B cell (primary cell): ENCODE measurements at regions not wholly inside any gene's neighbourhood (a gene's known extent, or its start where the extent isn't known, plus 50 kb on each side); places are given as distances from the start of the nearest gene placed in this dataset.

ENCODE experiments used
- ATAC-seq: fragments of 200-7000 bp; cut with Tn5 transposase; one replicate; pipeline ENCODE4 v1.10.0; 2021; ENCODE audit warnings: low read depth, mild to moderate bottlenecking, moderate number of reproducible peaks, moderate library complexity
- CTCF ChIA-PET: fragments of 350-600 bp; sonication (Branson Sonifier 250); formaldehyde crosslinking; loops from one replicate; lab custom pipeline; 2021; ENCODE audit warnings: antibody characterized with exemption, inconsistent platforms; lab: Charles Lee
- POLR2A ChIA-PET: fragments of 350-600 bp; sonication (Branson Sonifier 250); formaldehyde crosslinking; loops from one replicate; lab custom pipeline; 2021; ENCODE audit warnings: antibody characterized with exemption; lab: Charles Lee
- DNase-seq: peaks from one replicate; pipeline ENCODE4 v3.0.0; 2013
- H2AFZ ChIP-seq: 2 replicates; pipeline ENCODE4 v1.6.1; 2012; ENCODE audit warnings: mild to moderate bottlenecking, low read depth, low read length; ENCODE audit not compliant: insufficient read depth, poor library complexity, severe bottlenecking
- H3K27ac ChIP-seq, 2 donors: 1 replicate in 1 of 2; 2 replicates in 1 of 2; pipeline ENCODE4 v1.5.1; 2012 to 2013; ENCODE audit warnings: low read length in 2 of 2, mild to moderate bottlenecking in 2 of 2, moderate library complexity in 1 of 2
- H3K27me3 ChIP-seq, 4 experiments: fragments of 200-600 bp in 1 of 4; sonication (generic) in 1 of 4; replicated peaks in 1 of 4; 1 replicate in 2 of 4; 2 replicates in 2 of 4; pipeline versions ENCODE4 v1.6.1 to v1.7.0; 2013 to 2016; ENCODE audit warnings: low read length in 3 of 4, mild to moderate bottlenecking in 2 of 4, mixed read lengths in 1 of 4, moderate library complexity in 1 of 4; ENCODE audit not compliant: insufficient read depth in 4 of 4, control insufficient read depth in 3 of 4; ENCODE audit errors: control extremely low read depth in 1 of 4
- H3K36me3 ChIP-seq, 2 experiments: replicated peaks in 1 of 2; 1 replicate in 1 of 2; 2 replicates in 1 of 2; pipeline versions ENCODE4 v1.6.1 to v1.7.1; 2013; ENCODE audit warnings: low read length in 1 of 2; ENCODE audit not compliant: insufficient read depth in 2 of 2, control insufficient read depth in 1 of 2; ENCODE audit errors: control extremely low read depth in 1 of 2, extremely low read depth in 1 of 2
- H3K4me1 ChIP-seq, 2 donors: fragments of 200-600 bp in 1 of 2; sonication (generic) in 1 of 2; 1 replicate in 1 of 2; 2 replicates in 1 of 2; pipeline versions ENCODE4 v1.5.1 to v1.6.1; 2013 to 2017; ENCODE audit warnings: low read length in 2 of 2; ENCODE audit not compliant: control insufficient read depth in 2 of 2, insufficient read depth in 2 of 2
- H3K4me2 ChIP-seq: replicated peaks from 2 replicates; pipeline ENCODE3; 2012; ENCODE audit warnings: mild to moderate bottlenecking, low read depth, low read length; ENCODE audit not compliant: poor library complexity, severe bottlenecking
- H3K4me3 ChIP-seq, 5 experiments: fragments of 200-600 bp in 1 of 5; sonication (generic) in 1 of 5; 1 replicate in 3 of 5; 2 replicates in 2 of 5; pipeline versions ENCODE4 v1.5.1 to v1.7.0; 2011 to 2016; ENCODE audit warnings: low read length in 4 of 5, mild to moderate bottlenecking in 4 of 5, low read depth in 2 of 5, control low read depth in 1 of 5, moderate library complexity in 1 of 5; ENCODE audit not compliant: insufficient read depth in 1 of 5; ENCODE audit errors: control extremely low read depth in 1 of 5, extremely low read depth in 1 of 5
- H3K79me2 ChIP-seq: fragments of 200-600 bp; sonication (generic); one replicate; pipeline ENCODE4 v1.6.0; 2016; ENCODE audit warnings: low read length; ENCODE audit not compliant: control insufficient read depth, insufficient read depth
- H3K9ac ChIP-seq: fragments of 200-600 bp; sonication (generic); 2 replicates; pipeline ENCODE4 v1.6.1; 2017; ENCODE audit warnings: mild to moderate bottlenecking, low read length, moderate library complexity
- H3K9me3 ChIP-seq, 3 donors: one replicate each; pipeline versions ENCODE4 v1.6.1 to v1.7.1; 2013; ENCODE audit warnings: low read length in 2 of 3; ENCODE audit not compliant: control insufficient read depth in 2 of 3, insufficient read depth in 1 of 3; ENCODE audit errors: control extremely low read depth in 1 of 3
- H4K20me1 ChIP-seq: 2 replicates; pipeline ENCODE4 v1.6.0; 2012; ENCODE audit warnings: mild to moderate bottlenecking, low read length; ENCODE audit not compliant: insufficient read depth, control insufficient read depth, poor library complexity, severe bottlenecking
- H3K27ac Mint-ChIP-seq: one replicate; pipeline ENCODE4 v1.8.0; 2021; ENCODE audit warnings: mixed read lengths
- H3K27me3 Mint-ChIP-seq: one replicate; pipeline ENCODE4 v1.8.0; 2021; ENCODE audit warnings: mixed read lengths
- H3K4me1 Mint-ChIP-seq: one replicate; pipeline ENCODE4 v1.8.0; 2021; ENCODE audit warnings: mixed read lengths
- H3K4me3 Mint-ChIP-seq: one replicate; pipeline ENCODE4 v1.8.0; 2021; ENCODE audit warnings: mixed read lengths
- H3K9me3 Mint-ChIP-seq: one replicate; pipeline ENCODE4 v1.8.0; 2022; ENCODE audit warnings: mixed read lengths; ENCODE audit not compliant: insufficient read depth
- EZH2 ChIP-seq: IDR thresholded peaks from 2 replicates; pipeline ENCODE4 v1.6.1; 2012; ENCODE audit warnings: borderline replicate concordance, low read depth, mild to moderate bottlenecking, moderate library complexity, low read length; ENCODE audit not compliant: insufficient read depth, poor library complexity, severe bottlenecking
- whole genome bisulfite sequencing: methylation state at CpG from one replicate; pipeline ENCODE4 v1.1.5; 2013; ENCODE audit warnings: missing lambda C conversion rate; ENCODE audit not compliant: insufficient coverage; 5-methylcytosine and 5-hydroxymethylcytosine counted together
- intact Hi-C: fragments of 100-400 bp; cut with micrococcal nuclease; formaldehyde crosslinking; loops from one replicate; pipeline ENCODE4 v1.10.0; 2022
- TF ChIP-seq, protein P1 (sequence below): fragments of 200-600 bp; IDR thresholded peaks from one replicate; pipeline ENCODE4 v1.8.0; 2022; ENCODE audit warnings: antibody characterized with exemption, mild to moderate bottlenecking

DNA sequence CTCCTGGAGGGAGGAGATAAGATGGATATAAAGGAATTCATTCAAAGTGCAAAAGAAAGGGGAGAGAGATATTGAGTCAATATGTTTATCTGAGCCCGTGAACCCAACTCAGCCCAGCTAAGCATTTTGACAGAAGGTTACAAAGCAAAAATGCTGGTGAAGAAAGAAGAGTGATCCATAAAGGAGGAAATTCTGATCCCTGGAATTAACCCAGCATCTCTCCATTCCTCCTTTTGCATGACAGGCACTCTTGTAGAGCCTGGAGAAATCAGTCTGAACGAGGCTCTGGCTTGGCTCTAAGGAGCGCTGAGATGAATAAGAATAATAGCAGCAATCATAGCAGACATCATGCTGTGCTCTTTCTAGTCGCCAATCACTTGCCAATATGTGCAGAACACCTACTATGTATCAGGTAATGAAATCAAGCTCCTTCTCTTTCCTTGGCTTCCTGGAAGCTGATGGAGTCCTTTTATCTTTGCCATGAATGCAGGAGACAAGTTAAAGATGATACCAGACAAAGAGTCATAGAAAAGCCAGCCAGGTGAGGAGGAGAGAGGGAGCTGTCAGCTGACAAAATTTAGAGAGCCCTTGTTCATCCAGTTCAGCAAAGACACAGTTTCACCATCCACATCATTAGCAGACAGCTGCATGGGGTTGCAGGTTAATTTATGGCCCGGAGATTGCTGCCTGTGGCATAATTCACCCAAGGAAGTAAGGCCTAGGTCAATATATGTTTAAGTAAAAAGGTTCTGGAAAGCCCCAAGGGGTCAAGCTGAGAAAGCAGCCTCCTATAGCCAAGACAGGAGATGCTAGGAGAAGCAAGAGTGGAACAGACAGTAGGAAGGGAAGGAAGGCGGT is 476.5 kb upstream of the TBX3 start:
- Histone ChIP-seq H4K20me1 (no peaks in the 10 kb centered on the region), H3K36me3 (no peaks in the 10 kb centered on the region), H3K9ac (no peak overlapping the region), H3K27me3 (no peaks in the 10 kb centered on the region), H3K27ac (no peak overlapping the region), H3K4me3 (no peak overlapping the region), H3K4me1 (no peaks in the 10 kb centered on the region), H3K4me2 (no peak overlapping the region), H3K9me3 (no peaks in the 10 kb centered on the region), H3K79me2 (no peaks in the 10 kb centered on the region), H2AFZ (no peak overlapping the region)
- TF ChIP-seq, protein P1, sequence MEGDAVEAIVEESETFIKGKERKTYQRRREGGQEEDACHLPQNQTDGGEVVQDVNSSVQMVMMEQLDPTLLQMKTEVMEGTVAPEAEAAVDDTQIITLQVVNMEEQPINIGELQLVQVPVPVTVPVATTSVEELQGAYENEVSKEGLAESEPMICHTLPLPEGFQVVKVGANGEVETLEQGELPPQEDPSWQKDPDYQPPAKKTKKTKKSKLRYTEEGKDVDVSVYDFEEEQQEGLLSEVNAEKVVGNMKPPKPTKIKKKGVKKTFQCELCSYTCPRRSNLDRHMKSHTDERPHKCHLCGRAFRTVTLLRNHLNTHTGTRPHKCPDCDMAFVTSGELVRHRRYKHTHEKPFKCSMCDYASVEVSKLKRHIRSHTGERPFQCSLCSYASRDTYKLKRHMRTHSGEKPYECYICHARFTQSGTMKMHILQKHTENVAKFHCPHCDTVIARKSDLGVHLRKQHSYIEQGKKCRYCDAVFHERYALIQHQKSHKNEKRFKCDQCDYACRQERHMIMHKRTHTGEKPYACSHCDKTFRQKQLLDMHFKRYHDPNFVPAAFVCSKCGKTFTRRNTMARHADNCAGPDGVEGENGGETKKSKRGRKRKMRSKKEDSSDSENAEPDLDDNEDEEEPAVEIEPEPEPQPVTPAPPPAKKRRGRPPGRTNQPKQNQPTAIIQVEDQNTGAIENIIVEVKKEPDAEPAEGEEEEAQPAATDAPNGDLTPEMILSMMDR = no peak
- no peak for TF ChIP-seq EZH2
- H3K4me3 Mint-ChIP-seq = no peak overlapping the region
- no peak overlapping the region for H3K27ac Mint-ChIP-seq
- ATAC-seq = no peak
- POLR2A ChIA-PET = no interaction called here
- intact Hi-C loops = no loop called here
- WGBS = 72% methylated on average over 3 of the region's 6 CpGs
- CTCF ChIA-PET = no interaction called here
- no peaks in the 10 kb centered on the region for H3K4me1 Mint-ChIP-seq
- DNase-seq = no peak
- H3K9me3 Mint-ChIP-seq = no peaks in the 10 kb centered on the region
- no peaks in the 10 kb centered on the region for H3K27me3 Mint-ChIP-seq

DNA sequence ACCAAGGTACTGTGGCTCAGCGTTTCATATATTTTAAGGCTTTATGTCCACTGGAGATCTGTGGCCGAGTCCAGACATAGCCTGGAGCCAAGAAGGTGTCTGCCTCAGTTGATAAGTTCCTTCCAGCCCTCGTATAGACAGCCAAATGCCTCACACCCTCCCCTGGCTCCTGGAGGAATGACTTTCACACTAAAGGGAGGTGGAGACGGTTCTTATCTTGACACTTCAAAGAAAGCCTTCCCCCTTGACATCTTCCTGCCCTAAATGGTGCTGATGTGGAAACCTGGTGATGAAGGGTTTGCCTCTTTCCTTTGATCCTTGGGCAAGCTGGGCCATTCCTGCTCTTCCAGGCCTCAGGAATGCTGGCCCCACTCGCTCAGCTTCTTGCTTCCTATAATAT is 474.8 kb upstream of the TBX3 start:
- no peaks in the 10 kb centered on the region for H4K20me1 ChIP-seq
- H3K27ac ChIP-seq = no peak overlapping the region
- DNase-seq = no peak
- Mint-ChIP-seq H3K4me3 (no peak overlapping the region), H3K27me3 (no peaks in the 10 kb centered on the region), H3K9me3 (no peaks in the 10 kb centered on the region), H3K27ac (no peak overlapping the region), H3K4me1 (no peaks in the 10 kb centered on the region)
- no peak overlapping the region for H2AFZ ChIP-seq
- TF ChIP-seq, protein P1 = no peak
- TF ChIP-seq EZH2 = no peak
- WGBS = 61% methylated on average over 2 of the region's 5 CpGs
- no peaks in the 10 kb centered on the region for H3K27me3 ChIP-seq
- no peaks in the 10 kb centered on the region for H3K4me1 ChIP-seq
- no peak overlapping the region for H3K4me3 ChIP-seq
- no peak for ATAC-seq
- H3K9me3 ChIP-seq = peaks cover 0 to 5% (median 0%) of the 10 kb centered on the region in 3 donors
- no peak overlapping the region for H3K9ac ChIP-seq
- intact Hi-C loops = no loop called here
- no peaks in the 10 kb centered on the region for H3K79me2 ChIP-seq
- ChIA-PET CTCF (interaction anchor here (0.6 kb wide), 1 partner anchor 9 kb away, joined by 3 read pairs; no protein-coding TSS in a partner anchor), POLR2A (no interaction called here)
- H3K36me3 ChIP-seq = no peaks in the 10 kb centered on the region
- H3K4me2 ChIP-seq = no peak overlapping the region
